ENCODE measurements at regions not wholly inside any gene's neighbourhood (a gene's known extent, or its start where the extent isn't known, plus 50 kb on each side); places are given as distances from the start of the nearest gene placed in this dataset.

DNA sequence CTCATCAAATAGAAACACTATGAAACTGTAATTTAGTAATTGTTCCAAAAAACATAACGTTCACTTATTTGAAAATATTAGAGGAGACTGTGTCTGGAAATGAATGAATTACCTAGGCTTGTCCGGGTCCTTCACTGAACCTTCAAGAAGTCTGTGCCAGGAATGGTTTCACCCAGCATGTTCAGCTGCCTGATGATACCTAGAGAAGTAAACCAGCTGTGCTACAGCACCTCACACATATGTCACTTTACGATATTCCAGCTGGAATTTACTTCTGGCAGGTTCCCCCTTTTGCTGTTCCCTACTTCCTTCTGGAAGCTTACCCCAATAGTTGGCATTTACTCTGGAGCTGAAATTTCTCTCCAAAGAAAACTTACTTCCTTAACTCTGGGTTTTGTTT, 906.5 kb downstream of the FAT4 start:
- DNase-seq (no peak), ATAC-seq (no peak)
- H3K4me1 Mint-ChIP-seq (ENCODE audit: low read depth) = no peaks in the 10 kb centered on the region
- H3K4me3 Mint-ChIP-seq = no peak overlapping the region
- no peaks in the 10 kb centered on the region for H3K36me3 Mint-ChIP-seq (ENCODE audit: insufficient read depth)
- H3K9me3 Mint-ChIP-seq = peaks cover 3% of the 10 kb centered on the region
- no peaks in the 10 kb centered on the region for H3K27me3 Mint-ChIP-seq (ENCODE audit: low read depth)

DNA sequence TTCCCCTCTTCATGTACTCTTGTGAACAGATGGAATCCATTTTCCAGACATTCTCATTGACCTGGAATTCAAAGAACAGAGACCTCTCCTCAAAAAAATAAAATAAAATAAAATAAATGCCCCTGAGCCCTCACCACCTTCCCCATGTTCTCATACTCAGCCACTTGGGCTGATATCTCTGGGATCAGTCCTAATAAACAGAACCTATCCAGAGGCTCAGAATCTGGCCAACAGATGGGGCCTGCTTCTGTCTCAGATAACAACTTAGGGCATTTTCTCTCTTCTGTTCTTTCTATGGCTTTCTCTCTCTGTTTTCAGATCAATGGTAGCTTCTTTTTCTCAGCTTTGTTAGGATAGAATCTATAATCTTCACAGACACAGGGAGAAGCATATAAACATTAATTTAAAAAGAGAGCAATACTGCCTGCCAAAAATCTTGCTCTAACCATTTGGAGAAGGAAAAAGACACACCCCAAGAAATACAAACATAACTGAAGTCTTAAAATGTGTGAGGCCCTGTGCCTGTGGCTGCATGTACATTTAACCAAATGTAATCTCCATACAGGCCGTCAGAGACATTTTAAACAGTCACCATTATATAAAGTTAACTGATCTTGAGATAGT, 907.1 kb downstream of the FAT4 start:
- H3K9me3 Mint-ChIP-seq = peaks cover 3% of the 10 kb centered on the region
- no peak for ATAC-seq
- H3K27me3 Mint-ChIP-seq (ENCODE audit: low read depth) = no peaks in the 10 kb centered on the region
- no peak for DNase-seq
- H3K4me1 Mint-ChIP-seq (ENCODE audit: low read depth) = no peaks in the 10 kb centered on the region
- H3K36me3 Mint-ChIP-seq (ENCODE audit: insufficient read depth) = no peaks in the 10 kb centered on the region
- H3K4me3 Mint-ChIP-seq = no peak overlapping the region

GRCh38 chr4:126223784-126224407, 909.1 kb downstream of the FAT4 start:
- DNase-seq (no peak), ATAC-seq (no peak)
- H3K27me3 Mint-ChIP-seq (ENCODE audit: low read depth) = no peaks in the 10 kb centered on the region
- no peak overlapping the region for H3K4me3 Mint-ChIP-seq
- peaks cover 3% of the 10 kb centered on the region for H3K9me3 Mint-ChIP-seq
- H3K36me3 Mint-ChIP-seq (ENCODE audit: insufficient read depth) = no peaks in the 10 kb centered on the region
- no peaks in the 10 kb centered on the region for H3K4me1 Mint-ChIP-seq (ENCODE audit: low read depth)

DNA sequence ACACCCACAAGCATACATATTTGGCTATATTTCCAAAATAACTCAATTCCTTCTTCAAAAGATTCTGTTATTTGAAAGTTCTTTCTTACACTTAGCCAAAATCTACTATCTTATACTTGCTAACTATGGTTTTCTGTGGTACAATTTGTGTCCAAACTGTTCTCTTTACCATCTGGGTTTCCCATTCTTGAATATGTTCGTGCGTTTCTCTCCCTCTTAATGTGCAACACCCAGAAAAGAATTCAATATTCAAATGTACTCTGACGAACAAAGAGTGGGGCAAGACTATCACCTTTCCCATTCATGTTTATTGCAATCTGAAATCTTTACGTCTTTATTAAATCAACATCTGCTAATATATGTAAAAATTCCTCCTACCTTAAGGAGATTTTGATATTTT, 912.7 kb downstream of the FAT4 start:
- H3K9me3 Mint-ChIP-seq = peaks cover 16% of the 10 kb centered on the region
- H3K36me3 Mint-ChIP-seq (ENCODE audit: insufficient read depth) = no peaks in the 10 kb centered on the region
- H3K4me3 Mint-ChIP-seq = no peak overlapping the region
- DNase-seq (no peak), ATAC-seq (no peak)
- H3K4me1 Mint-ChIP-seq (ENCODE audit: low read depth) = no peaks in the 10 kb centered on the region
- H3K27me3 Mint-ChIP-seq (ENCODE audit: low read depth) = no peaks in the 10 kb centered on the region

GRCh38 chr4:126230269-126230668, 915.5 kb downstream of the FAT4 start:
- no peaks in the 10 kb centered on the region for H3K27me3 Mint-ChIP-seq (ENCODE audit: low read depth)
- no peak for DNase-seq
- no peaks in the 10 kb centered on the region for H3K36me3 Mint-ChIP-seq (ENCODE audit: insufficient read depth)
- H3K9me3 Mint-ChIP-seq = peaks cover 17% of the 10 kb centered on the region
- H3K4me3 Mint-ChIP-seq = no peak overlapping the region
- no peak for ATAC-seq
- H3K4me1 Mint-ChIP-seq (ENCODE audit: low read depth) = no peaks in the 10 kb centered on the region

DNA sequence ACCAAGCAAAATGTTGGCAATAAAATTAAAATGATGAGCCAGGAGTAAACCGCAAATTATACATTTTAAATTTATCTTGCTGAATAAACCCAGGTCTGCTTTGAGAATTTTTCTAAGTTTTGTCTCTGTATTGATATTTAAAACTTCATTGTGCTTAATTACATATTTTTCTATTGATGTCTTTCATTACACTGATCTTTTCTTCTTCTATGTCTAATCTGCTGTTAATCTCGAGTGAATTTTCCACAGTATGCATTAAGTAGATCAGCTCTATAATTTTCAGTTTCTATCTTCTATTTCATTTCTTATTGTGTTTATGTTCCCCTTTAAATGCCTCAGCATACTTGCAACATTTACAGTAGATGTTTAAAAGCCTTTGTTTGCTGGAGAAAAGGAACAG, 918.7 kb downstream of the FAT4 start:
- peaks cover 30% of the 10 kb centered on the region for H3K9me3 Mint-ChIP-seq

GRCh38 chr4:126238013-126238412, 923.3 kb downstream of the FAT4 start:
- Mint-ChIP-seq H3K4me3 (no peak overlapping the region), H3K36me3 (ENCODE audit: insufficient read depth) (no peaks in the 10 kb centered on the region), H3K4me1 (ENCODE audit: low read depth) (no peaks in the 10 kb centered on the region), H3K9me3 (peaks cover 26% of the 10 kb centered on the region), H3K27me3 (ENCODE audit: low read depth) (no peaks in the 10 kb centered on the region)
- ATAC-seq (no peak), DNase-seq (no peak)

More for the DNA sequence above, 918.7 kb downstream of the FAT4 start:
- no peak for ATAC-seq
- Mint-ChIP-seq H3K4me3 (no peak overlapping the region), H3K4me1 (ENCODE audit: low read depth) (no peaks in the 10 kb centered on the region), H3K27me3 (ENCODE audit: low read depth) (no peaks in the 10 kb centered on the region), H3K36me3 (ENCODE audit: insufficient read depth) (no peaks in the 10 kb centered on the region)
- DNase-seq = no peak

DNA sequence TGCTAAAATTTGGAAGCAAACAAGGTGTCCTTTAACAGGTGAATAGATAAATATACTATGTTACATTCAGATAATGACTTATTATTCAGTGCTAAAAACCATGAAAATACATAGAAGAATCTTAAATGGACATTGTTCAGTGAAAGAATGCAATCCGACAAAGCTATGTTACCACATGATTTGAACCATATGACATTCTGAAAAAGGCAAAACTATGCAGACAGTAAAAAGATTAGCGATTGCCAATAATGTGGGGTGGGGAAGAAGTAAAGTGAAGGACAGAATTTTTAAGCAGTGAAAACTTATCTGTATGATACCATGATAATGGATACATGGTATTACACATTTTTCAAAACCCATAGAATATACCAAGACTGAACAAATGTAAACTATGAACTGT, 926.9 kb downstream of the FAT4 start:
- H3K4me1 Mint-ChIP-seq (ENCODE audit: low read depth) = no peaks in the 10 kb centered on the region
- no peaks in the 10 kb centered on the region for H3K36me3 Mint-ChIP-seq (ENCODE audit: insufficient read depth)
- H3K9me3 Mint-ChIP-seq = peaks cover 19% of the 10 kb centered on the region
- DNase-seq (no peak), ATAC-seq (no peak)
- H3K27me3 Mint-ChIP-seq (ENCODE audit: low read depth) = no peaks in the 10 kb centered on the region
- H3K4me3 Mint-ChIP-seq = no peak overlapping the region

DNA sequence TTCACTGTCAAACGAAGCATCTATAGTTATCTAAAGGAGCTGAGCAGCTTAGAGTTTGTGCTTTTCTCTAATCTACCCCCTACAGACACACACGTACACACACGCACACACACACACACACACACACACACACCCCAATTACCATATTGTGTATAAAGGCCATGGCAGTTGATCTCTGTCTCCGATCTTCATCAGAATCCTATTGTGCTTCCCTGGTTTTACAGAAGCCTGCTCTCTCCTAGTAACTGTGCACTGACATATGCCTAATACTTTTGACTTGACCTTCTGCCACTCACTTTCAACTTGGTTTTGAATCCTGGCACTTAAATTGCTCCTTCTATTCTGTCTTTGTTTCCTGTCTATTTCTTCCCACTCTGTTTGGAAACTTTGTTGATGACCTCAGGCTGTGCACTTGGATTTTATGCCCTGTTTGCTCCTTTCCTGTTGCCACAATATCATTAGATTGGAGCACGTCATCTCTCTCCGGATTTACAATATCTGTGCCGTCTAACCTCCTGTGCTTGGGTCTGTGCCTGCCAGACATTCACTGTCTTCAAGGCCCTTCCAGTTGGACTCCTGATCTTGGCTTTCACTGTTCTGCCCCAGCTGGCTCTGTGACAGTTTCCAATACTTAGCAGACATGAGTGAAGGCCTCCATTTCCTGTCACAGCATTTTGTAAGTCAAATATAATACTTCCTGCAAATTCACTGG, 928.1 kb downstream of the FAT4 start:
- no peaks in the 10 kb centered on the region for H3K4me1 Mint-ChIP-seq (ENCODE audit: low read depth)
- H3K9me3 Mint-ChIP-seq = peaks cover 11% of the 10 kb centered on the region
- no peaks in the 10 kb centered on the region for H3K36me3 Mint-ChIP-seq (ENCODE audit: insufficient read depth)
- H3K27me3 Mint-ChIP-seq (ENCODE audit: low read depth) = no peaks in the 10 kb centered on the region
- DNase-seq (no peak), ATAC-seq (no peak)
- H3K4me3 Mint-ChIP-seq = no peak overlapping the region

DNA sequence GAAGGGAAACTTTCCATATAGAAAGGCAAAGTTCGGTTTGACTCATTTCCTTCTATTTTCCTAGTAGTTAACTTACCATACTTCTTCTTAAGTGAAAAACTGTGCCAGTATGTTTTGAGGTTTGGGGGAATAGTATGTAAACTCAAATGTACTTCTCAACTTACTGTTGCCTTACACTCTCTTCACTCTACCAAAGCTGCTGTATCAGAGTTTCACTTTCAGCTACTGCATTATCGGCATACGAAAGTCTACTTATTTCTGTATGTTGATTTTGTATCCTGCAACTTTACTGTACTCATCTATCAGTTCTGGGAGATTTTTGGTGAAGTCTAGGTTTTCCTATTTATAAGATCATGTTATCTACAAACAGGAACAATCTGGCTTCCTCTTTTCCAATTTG, 932.7 kb downstream of the FAT4 start:
- DNase-seq (no peak), ATAC-seq (no peak)
- H3K36me3 Mint-ChIP-seq (ENCODE audit: insufficient read depth) = no peaks in the 10 kb centered on the region
- H3K9me3 Mint-ChIP-seq = peaks cover 23% of the 10 kb centered on the region
- H3K27me3 Mint-ChIP-seq (ENCODE audit: low read depth) = no peaks in the 10 kb centered on the region
- no peaks in the 10 kb centered on the region for H3K4me1 Mint-ChIP-seq (ENCODE audit: low read depth)
- no peak overlapping the region for H3K4me3 Mint-ChIP-seq

GRCh38 chr4:126250006-126250405, 935.3 kb downstream of the FAT4 start:
- DNase-seq = no peak
- Mint-ChIP-seq H3K36me3 (ENCODE audit: insufficient read depth) (no peaks in the 10 kb centered on the region), H3K27me3 (ENCODE audit: low read depth) (no peaks in the 10 kb centered on the region), H3K4me3 (no peak overlapping the region), H3K4me1 (ENCODE audit: low read depth) (no peaks in the 10 kb centered on the region), H3K9me3 (peaks cover 22% of the 10 kb centered on the region)
- ATAC-seq = no peak

DNA sequence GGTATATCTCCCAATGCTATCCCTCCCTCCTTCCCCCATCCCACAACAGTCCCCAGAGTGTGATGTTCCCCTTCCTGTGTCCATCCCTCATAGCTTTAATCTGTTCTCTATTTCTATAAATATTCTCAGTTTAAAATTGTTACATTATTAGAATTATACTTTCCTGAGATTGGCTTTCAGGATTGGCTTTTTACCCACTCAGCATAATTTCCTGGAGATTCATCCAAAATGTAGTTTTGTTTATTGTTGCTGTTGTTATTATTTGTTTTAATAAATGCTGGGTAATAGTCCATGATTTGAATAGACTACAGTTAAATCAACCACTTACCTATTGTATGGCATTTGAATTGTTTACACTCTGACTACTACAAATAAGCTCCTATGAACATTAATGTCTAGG, 936.4 kb downstream of the FAT4 start:
- Mint-ChIP-seq H3K36me3 (ENCODE audit: insufficient read depth) (no peaks in the 10 kb centered on the region), H3K4me3 (no peak overlapping the region), H3K9me3 (peaks cover 22% of the 10 kb centered on the region), H3K4me1 (ENCODE audit: low read depth) (no peaks in the 10 kb centered on the region), H3K27me3 (ENCODE audit: low read depth) (no peaks in the 10 kb centered on the region)
- DNase-seq (no peak), ATAC-seq (no peak)

DNA sequence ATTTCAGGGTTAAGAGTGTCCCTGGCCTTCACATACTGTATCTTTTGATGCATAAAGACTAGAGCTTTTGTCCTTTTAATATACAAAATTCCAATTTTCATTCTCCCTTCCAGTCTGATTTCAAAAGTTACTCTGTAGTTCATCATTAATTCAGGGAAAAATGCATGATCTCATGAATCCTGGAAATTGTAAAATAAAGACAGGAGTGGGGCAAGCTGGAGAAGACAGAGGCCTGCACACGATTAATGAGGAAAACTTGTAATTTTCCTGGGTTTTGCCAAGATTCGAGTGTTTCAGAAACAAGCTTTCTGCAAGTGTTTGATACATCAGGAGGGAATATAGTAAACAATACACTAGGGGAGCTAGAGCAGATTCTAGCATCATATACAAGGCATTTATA, 947.9 kb downstream of the FAT4 start:
- H3K9me3 Mint-ChIP-seq = peaks cover 5% of the 10 kb centered on the region
- H3K27me3 Mint-ChIP-seq (ENCODE audit: low read depth) = no peaks in the 10 kb centered on the region
- no peaks in the 10 kb centered on the region for H3K4me1 Mint-ChIP-seq (ENCODE audit: low read depth)
- ATAC-seq (no peak), DNase-seq (no peak)
- H3K4me3 Mint-ChIP-seq = no peak overlapping the region
- no peaks in the 10 kb centered on the region for H3K36me3 Mint-ChIP-seq (ENCODE audit: insufficient read depth)

DNA sequence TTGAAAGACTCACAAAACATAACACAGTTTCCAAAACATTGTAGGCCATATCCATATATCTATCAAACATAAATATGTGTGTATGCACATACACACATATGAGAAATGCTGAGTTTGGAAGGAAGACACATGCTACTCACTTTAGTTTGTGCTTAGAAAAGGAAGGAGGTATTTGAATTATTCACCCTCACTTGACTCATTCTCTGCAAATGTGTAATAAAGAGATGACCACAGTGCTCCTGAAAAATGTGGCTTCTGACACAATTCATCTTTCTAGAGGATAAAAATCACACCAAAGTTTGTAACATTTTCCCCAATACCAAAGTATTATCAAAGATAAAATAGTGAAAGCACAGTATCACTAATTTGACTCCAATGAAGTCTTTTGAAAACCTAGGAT, 950.1 kb downstream of the FAT4 start:
- Mint-ChIP-seq H3K36me3 (ENCODE audit: insufficient read depth) (no peaks in the 10 kb centered on the region), H3K4me1 (ENCODE audit: low read depth) (no peaks in the 10 kb centered on the region), H3K9me3 (no peaks in the 10 kb centered on the region), H3K27me3 (ENCODE audit: low read depth) (no peaks in the 10 kb centered on the region), H3K4me3 (no peak overlapping the region)
- ATAC-seq (no peak), DNase-seq (no peak)

GRCh38 chr4:126265888-126266287, 951.1 kb downstream of the FAT4 start:
- DNase-seq (no peak), ATAC-seq (no peak)
- no peak overlapping the region for H3K4me3 Mint-ChIP-seq
- no peaks in the 10 kb centered on the region for H3K4me1 Mint-ChIP-seq (ENCODE audit: low read depth)
- H3K27me3 Mint-ChIP-seq (ENCODE audit: low read depth) = no peaks in the 10 kb centered on the region
- no peaks in the 10 kb centered on the region for H3K36me3 Mint-ChIP-seq (ENCODE audit: insufficient read depth)
- H3K9me3 Mint-ChIP-seq = peaks cover 3% of the 10 kb centered on the region
